ENCODE measurements at regions not wholly inside any gene's neighbourhood (a gene's known extent, or its start where the extent isn't known, plus 50 kb on each side); places are given as distances from the start of the nearest gene placed in this dataset.

DNA sequence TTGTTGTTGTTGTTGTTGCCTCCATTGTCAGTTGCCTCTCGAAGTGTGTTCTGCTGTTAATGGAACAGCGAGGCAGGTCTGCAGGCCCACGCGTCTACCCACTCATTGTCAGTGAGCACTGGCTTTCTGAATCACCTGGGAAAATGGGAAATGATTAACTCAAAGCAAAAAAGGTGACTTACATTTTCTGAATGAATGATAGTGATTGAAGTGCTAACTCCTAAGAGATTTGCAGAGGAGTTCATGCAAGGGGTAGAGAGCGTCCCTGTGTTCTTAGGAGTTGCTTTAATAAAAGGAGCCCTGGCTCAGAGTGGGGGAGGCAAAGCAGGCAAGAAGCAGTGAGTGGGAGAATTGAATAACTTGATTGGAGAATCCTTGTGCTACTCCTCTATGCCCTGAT is 177.6 kb downstream of the CAND1 start:
- no peaks in the 10 kb centered on the region for H3K4me1 ChIP-seq (replicated peaks; ENCODE audit: insufficient read depth)
- no TSS peak for BruUV-seq (replicated peaks)
- intact Hi-C loops (cut with micrococcal nuclease; ENCODE audit: unreplicated experiment) = no loop called here
- H2AFZ ChIP-seq = no peak overlapping the region
- H3K27ac ChIP-seq = no peak overlapping the region
- H3F3A ChIP-seq (ENCODE audit: insufficient read depth, low read depth) = no peaks in the 10 kb centered on the region
- H3K27me3 ChIP-seq (ENCODE audit: insufficient read depth, low read depth) = no peaks in the 10 kb centered on the region
- TF ChIP-seq EZH2 (IDR thresholded peaks at IDR 0.05; ENCODE audit: low read depth) = no peak
- TF ChIP-seq, protein P1, sequence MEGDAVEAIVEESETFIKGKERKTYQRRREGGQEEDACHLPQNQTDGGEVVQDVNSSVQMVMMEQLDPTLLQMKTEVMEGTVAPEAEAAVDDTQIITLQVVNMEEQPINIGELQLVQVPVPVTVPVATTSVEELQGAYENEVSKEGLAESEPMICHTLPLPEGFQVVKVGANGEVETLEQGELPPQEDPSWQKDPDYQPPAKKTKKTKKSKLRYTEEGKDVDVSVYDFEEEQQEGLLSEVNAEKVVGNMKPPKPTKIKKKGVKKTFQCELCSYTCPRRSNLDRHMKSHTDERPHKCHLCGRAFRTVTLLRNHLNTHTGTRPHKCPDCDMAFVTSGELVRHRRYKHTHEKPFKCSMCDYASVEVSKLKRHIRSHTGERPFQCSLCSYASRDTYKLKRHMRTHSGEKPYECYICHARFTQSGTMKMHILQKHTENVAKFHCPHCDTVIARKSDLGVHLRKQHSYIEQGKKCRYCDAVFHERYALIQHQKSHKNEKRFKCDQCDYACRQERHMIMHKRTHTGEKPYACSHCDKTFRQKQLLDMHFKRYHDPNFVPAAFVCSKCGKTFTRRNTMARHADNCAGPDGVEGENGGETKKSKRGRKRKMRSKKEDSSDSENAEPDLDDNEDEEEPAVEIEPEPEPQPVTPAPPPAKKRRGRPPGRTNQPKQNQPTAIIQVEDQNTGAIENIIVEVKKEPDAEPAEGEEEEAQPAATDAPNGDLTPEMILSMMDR (conservative IDR thresholded peaks at IDR 0.05) = no peak
- no peak overlapping the region for H3K4me2 ChIP-seq
- H3K9me2 ChIP-seq (ENCODE audit: insufficient read depth) = no peaks in the 10 kb centered on the region
- H3K79me2 ChIP-seq (ENCODE audit: low read depth) = no peaks in the 10 kb centered on the region
- POLR2A ChIA-PET (ENCODE audit: unreplicated experiment) = no interaction called here
- H4K20me1 ChIP-seq (ENCODE audit: insufficient read depth) = no peaks in the 10 kb centered on the region
- H3K4me3 ChIP-seq = no peak overlapping the region
- CTCF ChIA-PET = no interaction called here
- peaks cover 3% of the 10 kb centered on the region; the same call in 1 of the 2 replicates for H3K9me3 ChIP-seq (ENCODE audit: insufficient read depth, low read depth)
- no peak for DNase-seq
- no peaks in the 10 kb centered on the region for H3K36me3 ChIP-seq (ENCODE audit: low read depth)

DNA sequence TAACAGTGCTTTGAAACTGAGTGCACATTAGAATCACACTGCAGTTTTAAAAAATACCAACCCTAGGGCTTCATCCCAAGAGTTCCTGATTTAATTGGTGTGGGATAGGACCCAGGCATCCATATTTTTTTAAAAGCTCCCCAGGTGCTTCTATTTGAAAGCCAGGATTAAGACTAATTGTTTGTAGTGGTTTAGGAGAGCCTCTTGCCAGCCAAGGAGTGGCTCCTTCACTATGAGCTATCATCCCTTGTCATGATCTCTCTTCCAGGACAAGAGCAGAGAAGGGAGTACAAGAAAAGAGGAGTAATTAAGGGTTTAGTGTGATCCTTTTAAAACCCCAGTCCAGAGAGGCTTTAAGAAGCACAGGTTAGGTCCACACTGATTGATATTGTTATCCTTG is 178.0 kb downstream of the CAND1 start:
- H3F3A ChIP-seq (ENCODE audit: insufficient read depth, low read depth) = no peaks in the 10 kb centered on the region
- H3K4me1 ChIP-seq (replicated peaks; ENCODE audit: insufficient read depth) = no peaks in the 10 kb centered on the region
- H2AFZ ChIP-seq = 0 out of 2 replicates have a peak overlapping the region, but pooled peaks have one; percentile 43
- BruUV-seq (replicated peaks) = no TSS peak
- DNase-seq = no peak
- intact Hi-C loops (cut with micrococcal nuclease; ENCODE audit: unreplicated experiment) = no loop called here
- H3K79me2 ChIP-seq (ENCODE audit: low read depth) = no peaks in the 10 kb centered on the region
- H3K27ac ChIP-seq = no peak overlapping the region
- H3K36me3 ChIP-seq (ENCODE audit: low read depth) = no peaks in the 10 kb centered on the region
- no peaks in the 10 kb centered on the region for H3K27me3 ChIP-seq (ENCODE audit: insufficient read depth, low read depth)
- peaks cover 6% of the 10 kb centered on the region; the same call in 1 of the 2 replicates for H3K9me3 ChIP-seq (ENCODE audit: insufficient read depth, low read depth)
- no peak overlapping the region for H3K4me2 ChIP-seq
- TF ChIP-seq EZH2 (IDR thresholded peaks at IDR 0.05; ENCODE audit: low read depth) = no peak
- TF ChIP-seq, protein P1 (conservative IDR thresholded peaks at IDR 0.05) = no peak
- H3K4me3 ChIP-seq = no peak overlapping the region
- no peaks in the 10 kb centered on the region for H3K9me2 ChIP-seq (ENCODE audit: insufficient read depth)
- ChIA-PET POLR2A (ENCODE audit: unreplicated experiment) (no interaction called here), CTCF (no interaction called here)
- H4K20me1 ChIP-seq (ENCODE audit: insufficient read depth) = no peaks in the 10 kb centered on the region

DNA sequence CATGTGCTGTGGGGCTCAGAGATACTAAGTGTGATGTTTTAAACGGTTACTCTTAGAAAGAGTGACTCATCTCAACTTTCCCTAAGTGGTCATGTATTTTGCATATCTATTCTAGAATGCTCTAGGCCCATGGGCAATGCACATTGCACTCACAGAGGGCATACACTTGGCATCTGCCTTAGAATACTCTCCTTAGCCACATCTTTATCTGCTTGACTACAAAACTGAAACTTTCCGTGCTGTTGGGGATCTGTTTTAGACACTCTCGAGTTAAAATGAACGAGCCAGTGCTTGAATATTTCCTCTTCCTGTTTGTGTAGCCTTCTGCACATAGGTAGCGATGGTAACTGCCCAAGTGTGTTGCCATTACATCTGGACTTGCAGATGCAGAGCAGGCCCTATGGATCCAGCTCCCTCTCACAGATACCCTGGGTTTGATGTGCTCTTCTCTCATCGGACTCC is 180.5 kb downstream of the CAND1 start:
- DNase-seq = no peak
- BruUV-seq (replicated peaks) = no TSS peak
- ChIA-PET POLR2A (ENCODE audit: unreplicated experiment) (no interaction called here), CTCF (no interaction called here)
- Histone ChIP-seq H3F3A (ENCODE audit: insufficient read depth, low read depth) (no peaks in the 10 kb centered on the region), H3K4me1 (replicated peaks; ENCODE audit: insufficient read depth) (no peaks in the 10 kb centered on the region), H3K9me2 (ENCODE audit: insufficient read depth) (no peaks in the 10 kb centered on the region), H3K27me3 (ENCODE audit: insufficient read depth, low read depth) (no peaks in the 10 kb centered on the region), H3K9me3 (ENCODE audit: insufficient read depth, low read depth) (peaks cover 6% of the 10 kb centered on the region; the same call in 1 of the 2 replicates), H4K20me1 (ENCODE audit: insufficient read depth) (no peaks in the 10 kb centered on the region), H2AFZ (no peak overlapping the region), H3K4me3 (no peak overlapping the region), H3K36me3 (ENCODE audit: low read depth) (no peaks in the 10 kb centered on the region), H3K27ac (no peak overlapping the region), H3K79me2 (ENCODE audit: low read depth) (no peaks in the 10 kb centered on the region), H3K4me2 (no peak overlapping the region)
- no peak for TF ChIP-seq EZH2 (IDR thresholded peaks at IDR 0.05; ENCODE audit: low read depth)
- TF ChIP-seq, protein P1 (conservative IDR thresholded peaks at IDR 0.05) = no peak
- intact Hi-C loops (cut with micrococcal nuclease; ENCODE audit: unreplicated experiment) = no loop called here
